Activated CD4-positive, alpha-beta T cell treated with anti-CD3 and anti-CD28 coated beads, Interleukin-2, amount 50 U/mL, for 24 hours (primary cell): ENCODE measurements at regions not wholly inside any gene's neighbourhood (a gene's known extent, or its start where the extent isn't known, plus 50 kb on each side); places are given as distances from the start of the nearest gene placed in this dataset.
"Not testable (repeated sequence)": the region's sequence is repeated elsewhere in the genome, so short reads cannot be mapped to it uniquely, and the experiment has no call there.

ENCODE experiments used
- DNase-seq, 2 donors: peaks; one replicate each; pipeline ENCODE4 v3.0.0-alpha.2; 2020; ENCODE audit warnings: low read depth in 1 of 2, low spot score in 1 of 2

DNA sequence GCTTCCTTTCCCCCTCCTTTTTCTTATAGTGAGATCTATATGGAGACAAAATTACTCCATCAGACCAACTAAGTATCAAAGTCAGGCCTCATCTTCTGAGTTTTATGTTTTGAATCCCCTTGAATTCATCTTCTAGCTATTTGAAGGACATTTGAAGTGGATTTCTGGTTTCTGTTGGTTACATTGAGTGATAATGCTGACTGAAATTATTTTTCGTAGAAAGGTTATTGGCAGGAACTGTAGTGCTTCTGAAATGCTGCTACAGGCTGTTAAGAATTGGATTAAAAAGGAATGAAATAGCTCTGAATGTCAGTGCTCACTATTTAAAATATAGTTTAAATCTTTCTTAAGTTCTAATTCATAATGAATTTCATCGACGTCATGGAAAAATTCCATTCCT is 361.0 kb upstream of the TMEFF2 start:
- DNase-seq = no peak

GRCh38 chr2:192551760-192552159 is 357.0 kb upstream of the TMEFF2 start:
- no peak for DNase-seq

- no peak for DNase-seq
Measured at GRCh38 chr2:192546565-192546964, 351.8 kb upstream of the TMEFF2 start.

GRCh38 chr2:192544371-192544955 is 349.7 kb upstream of the TMEFF2 start:
- DNase-seq = no peak

- DNase-seq = not testable (repeated sequence)
Measured at GRCh38 chr2:192542148-192543066, 347.7 kb upstream of the TMEFF2 start.

DNA sequence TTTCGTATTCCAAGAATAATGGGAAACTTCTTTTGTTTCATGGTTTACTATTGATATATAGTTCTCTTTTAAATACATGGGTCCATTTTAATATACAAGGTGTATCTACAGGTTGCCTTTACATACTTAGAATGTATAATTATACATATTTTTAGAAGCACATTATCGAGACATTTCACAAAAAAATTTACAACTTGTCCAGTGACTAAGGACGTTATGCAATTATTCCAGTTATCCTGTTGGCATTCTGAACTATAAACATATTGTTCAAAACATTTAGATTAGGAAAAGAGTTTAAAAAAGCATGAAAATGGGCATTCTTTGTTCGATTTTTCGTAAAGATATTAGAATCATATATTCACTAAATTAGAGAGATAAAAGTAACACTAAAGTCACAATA is 344.6 kb upstream of the TMEFF2 start:
- no peak for DNase-seq

DNA sequence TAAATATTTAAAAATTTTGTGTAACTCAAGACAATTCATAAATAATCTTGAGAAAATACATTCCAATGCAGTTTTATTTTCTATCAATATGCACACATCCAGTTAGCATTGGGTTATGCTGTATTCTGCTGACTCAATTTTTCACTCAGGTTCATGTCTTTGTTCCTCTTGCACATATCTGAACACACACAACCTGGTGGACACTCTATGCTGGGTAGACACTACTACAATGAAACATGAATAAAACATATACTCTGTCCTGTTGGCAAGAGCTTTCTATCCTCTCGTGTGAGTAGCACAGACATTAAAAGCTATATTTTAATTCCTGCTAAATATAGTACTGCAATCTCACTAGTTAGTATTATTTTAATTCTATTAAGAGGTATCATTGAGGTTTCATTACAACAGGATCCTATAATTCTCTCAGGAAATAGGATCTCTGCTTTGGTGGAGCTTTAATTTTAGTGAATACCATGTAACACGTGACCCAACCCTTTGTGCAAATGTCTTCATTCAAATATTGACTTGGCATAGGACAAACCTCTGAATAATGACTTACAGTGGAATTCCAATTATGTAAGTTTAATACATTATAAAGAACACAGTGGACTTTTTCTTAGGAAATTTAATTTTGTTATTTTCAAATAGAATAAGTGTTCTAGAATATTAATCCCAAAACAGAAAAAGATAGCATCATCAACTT is 342.3 kb upstream of the TMEFF2 start:
- no peak for DNase-seq

- DNase-seq = no peak
Measured at GRCh38 chr2:192535956-192536921, 341.5 kb upstream of the TMEFF2 start.

DNA sequence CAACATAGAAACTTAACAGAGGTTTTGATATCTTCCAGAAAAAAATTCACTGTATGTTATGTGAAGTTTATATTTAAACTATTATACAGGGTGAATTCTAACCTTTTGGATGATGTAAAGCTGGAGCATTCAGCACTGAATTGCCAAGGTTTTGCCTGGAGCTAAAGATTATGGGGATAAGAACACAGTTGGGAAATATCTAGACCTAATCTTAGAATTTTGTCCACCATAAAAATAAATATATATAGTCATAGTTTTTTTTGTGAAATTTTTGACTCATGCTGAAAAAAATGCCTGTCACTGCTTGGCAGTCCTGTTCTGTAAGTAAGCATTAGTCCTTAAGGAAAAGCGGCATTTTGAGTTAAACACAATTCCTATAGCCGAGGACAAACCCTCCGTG is 339.3 kb upstream of the TMEFF2 start:
- DNase-seq = no peak

DNA sequence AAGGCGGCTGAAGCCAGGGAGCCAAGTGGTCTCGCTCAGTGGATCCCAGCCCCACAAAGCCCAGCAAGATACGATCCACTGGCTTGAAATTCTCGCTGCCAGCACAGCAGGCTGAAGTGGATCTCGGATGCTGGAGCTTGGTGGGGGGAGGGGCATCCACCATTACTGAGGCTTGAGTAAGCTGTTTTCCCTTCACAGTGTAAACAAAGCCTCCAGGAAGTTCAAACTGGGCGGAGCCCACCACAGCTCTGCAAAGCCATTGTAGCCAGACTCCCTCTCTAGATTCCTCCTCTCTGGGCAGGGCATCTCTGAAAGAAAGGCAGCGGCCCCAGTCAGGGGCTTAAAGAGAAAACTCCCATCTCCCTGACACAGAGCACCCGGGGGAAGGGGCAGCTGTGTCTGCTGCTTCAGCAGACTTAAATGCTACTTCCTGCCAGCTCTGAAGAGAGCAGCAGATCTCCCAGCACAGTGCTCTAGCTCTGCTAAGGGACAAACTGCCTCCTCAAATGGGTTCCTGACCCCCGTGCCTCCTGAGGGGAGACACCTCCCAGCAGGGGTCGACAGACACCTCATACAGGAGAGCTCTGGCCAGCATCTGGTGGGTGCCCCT is 330.0 kb upstream of the TMEFF2 start:
- not testable (repeated sequence) for DNase-seq

DNA sequence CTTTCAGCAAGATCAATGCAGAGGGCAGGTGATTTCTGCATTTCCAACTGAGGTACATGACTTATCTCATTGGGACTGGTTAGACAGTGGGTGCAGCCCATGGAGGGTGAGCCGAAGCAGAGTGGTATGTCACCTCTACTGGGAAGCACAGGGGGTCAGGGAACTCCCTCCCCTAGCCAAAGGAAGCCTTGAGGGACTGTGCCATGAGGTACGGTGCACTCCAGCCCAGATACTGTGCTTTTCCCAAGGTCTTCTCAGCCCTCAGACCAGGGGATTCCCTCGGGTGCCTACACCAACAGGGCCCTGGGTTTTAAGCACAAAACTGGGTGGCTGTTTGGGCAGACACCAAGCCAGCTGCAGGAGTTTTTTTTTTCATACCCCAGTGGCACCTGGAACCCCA is 329.5 kb upstream of the TMEFF2 start:
- DNase-seq = not testable (repeated sequence)

DNA sequence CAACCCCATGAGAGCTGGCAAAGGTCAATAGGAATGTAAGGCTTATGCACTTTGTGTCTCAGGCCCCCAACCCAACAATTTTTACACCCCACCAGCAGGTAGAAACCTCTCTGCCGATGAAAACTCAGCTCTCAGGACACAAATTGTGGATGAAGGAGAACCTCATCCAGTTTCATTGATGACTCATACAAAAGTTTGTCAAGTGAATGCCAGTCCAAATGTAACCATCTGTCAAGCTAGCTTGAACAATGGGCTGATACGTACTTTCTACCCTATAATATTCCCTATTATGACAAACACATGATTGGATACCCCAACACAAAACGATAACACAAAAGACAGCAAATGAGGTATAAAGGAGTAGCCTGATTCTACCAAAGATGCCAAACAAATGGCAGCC is 321.2 kb upstream of the TMEFF2 start:
- no peak for DNase-seq

- DNase-seq = no peak
Measured at GRCh38 chr2:192513575-192513974, 318.8 kb upstream of the TMEFF2 start.

DNA sequence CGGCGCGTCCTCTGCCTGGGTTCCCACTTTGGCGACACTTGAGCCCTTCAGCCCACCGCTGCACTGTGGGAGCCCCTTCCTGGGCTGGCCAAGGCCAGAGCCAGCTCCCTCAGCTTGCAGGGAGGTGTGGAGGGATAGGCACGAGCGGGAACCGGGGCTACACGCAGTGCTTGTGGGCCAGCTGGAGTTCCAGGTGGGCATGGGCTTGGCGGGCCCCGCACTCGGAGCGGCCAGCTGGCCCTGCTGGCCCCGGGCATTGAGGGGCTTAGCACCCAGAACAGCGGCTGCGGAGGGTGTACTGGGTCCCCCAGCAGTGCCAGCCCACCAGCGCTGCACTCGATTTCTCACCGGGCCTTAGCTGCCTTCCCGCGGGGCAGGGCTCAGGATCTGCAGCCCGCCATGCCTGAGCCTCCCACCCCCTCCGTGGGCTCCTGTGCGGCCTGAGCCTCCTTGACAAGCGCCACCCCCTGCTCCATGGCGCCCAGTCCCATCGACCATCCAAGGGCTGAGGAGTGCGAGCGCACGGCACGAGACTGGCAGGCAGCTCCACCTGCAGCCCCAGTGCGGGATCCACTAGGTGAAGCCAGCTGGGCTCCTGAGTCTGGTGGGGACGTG is 313.2 kb upstream of the TMEFF2 start:
- DNase-seq = not testable (repeated sequence)

- no peak for DNase-seq
Measured at GRCh38 chr2:192500550-192501200, 305.9 kb upstream of the TMEFF2 start.

DNA sequence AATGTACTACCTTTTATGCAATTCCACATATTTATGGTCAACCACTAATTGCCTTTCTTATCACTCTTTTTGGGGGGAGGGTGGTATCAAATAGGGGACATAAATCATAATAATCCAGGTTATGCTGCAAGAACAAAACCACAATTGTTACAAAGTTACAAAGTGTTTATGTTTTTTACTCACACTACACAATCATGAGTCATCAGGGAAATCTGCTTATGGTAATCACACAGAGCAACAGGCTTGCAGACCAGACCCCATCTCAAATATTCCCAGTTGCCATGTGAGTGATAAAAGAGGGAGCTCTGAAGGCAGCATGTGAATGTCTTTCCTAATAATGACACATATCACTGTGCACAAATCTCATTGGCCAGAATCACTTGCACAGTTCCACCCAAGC is 304.7 kb upstream of the TMEFF2 start:
- no peak for DNase-seq

DNA sequence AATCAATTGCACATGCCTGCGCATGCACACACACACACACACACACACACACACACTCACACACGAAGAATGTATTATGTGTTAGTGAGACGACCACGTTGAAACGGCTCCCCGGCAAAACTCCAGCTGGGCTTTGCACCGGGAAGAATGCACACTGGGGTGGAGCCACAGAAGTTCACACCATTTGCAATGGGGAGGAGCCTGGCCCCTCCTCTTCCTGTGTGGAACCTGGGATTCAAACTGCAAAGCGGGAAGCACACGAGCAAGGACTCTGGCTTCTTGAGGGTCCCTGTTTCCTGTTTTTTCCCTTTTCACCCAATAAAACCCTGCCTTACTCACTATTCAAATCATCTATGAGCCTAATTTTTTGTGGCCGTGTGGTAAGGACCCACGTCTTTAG is 304.0 kb upstream of the TMEFF2 start:
- DNase-seq = no peak

DNA sequence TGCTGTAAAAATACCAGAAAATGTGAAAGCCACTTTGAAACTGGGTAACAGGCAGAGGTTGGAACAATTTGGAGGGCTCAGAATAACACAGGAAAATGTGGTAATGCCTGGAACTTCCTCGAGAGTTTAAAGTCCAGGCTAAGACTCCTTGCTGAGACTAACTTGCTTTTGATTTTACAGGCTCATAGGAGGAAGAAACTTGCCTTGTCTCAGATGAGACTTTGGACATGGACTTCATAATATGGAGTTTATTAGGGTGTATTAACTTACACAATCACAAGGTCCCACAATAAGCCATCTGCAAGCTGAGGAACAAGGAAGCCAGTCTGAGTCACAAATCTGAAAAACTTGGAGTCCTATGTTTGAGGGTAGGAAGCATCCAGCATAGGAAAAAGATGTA is 293.4 kb upstream of the TMEFF2 start:
- not testable (repeated sequence) for DNase-seq

- no peak for DNase-seq
Measured at GRCh38 chr2:192487636-192488035, 292.9 kb upstream of the TMEFF2 start.

- DNase-seq = no peak
Measured at GRCh38 chr2:192484903-192485302, 290.2 kb upstream of the TMEFF2 start.
